ENCODE measurements at regions not wholly inside any gene's neighbourhood (a gene's known extent, or its start where the extent isn't known, plus 50 kb on each side); places are given as distances from the start of the nearest gene placed in this dataset.

DNA sequence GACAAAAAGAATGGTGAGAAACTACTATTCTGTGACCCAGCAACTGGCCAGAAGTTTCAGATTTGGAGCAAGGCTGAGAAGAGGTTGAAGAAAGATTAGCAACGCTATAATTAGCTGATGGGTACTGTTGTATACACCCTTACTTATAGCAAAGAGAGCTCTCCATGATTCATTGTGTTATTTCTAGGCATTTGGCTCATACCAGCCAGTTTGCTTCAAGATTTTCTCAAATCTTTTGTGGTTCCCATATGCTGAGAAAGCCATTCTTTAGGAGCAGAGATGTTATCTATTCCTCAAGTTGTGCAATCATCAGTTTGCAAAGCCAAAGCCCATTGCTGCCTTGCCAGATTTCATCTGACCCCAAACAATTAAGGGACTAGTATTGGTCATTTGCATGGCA, 179.4 kb downstream of the ETS1 start:
- DNase-seq (ENCODE audit: low spot score), result no peak

DNA sequence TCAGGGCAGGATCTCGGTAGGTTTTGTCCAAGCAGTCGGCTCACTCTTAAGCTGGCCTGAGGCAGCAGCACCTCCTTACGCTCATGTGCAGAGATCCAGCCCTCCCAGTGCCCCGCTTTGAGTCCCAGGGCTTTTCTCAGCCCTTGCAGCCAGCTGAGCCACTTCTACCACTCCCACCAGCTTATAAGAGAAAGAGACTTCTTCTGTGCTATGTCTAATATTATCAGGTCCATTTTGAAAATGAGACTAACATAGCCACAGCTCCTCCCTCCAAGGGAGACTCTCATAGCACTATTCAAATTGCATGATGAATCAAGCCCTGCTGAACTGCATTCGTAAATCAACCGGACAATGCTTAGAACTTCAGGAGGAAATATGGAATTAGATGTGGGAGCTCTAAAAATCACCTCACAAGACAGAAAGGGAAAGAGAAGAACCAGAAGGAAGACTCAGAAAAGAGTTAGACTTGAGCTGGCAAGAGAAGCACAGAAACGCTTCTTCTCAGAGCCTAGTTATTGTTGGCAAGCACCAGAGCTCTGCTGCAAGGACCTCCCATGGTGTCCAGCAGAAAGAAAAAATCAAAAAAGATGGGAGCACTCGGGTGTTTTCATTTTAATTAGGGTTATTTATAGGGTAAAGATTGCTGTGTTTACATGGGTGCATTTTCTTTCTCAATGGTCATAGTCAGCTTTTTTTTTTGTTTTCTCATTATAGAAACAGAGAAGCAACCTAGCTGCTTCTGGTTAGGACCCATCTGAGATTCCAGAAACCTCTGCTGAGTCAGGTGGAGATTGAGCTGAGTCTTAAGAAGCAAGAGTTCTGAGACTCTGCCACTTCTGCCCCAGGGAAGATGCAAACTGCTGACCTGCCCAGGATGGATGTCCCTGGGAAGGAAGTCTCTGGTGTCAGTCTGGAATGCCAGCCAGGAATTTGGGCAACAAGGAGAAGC, 181.4 kb downstream of the ETS1 start:
- DNase-seq (ENCODE audit: low spot score), result no peak

GRCh38 chr11:128405112-128405511, 182.2 kb downstream of the ETS1 start:
- DNase-seq (ENCODE audit: low spot score), result no peak

DNA sequence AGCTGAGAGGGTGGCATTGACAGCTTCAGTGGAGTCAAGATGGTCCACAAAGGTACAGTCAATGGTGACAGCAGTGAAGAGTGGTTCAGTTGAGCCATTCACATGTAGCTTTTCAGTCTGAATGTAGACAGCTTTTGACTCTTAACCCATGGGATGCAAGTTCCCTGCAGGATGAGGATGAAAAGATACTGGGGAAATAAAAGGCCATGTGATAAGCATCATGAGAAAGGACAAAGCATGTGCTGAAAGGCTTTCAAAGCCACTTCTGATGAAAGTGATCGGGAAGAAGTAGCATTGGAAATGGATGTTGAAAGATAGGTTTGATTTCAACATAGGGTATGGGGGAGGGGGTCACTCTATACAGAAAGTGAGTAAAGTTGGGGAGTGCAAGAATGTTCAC, 182.9 kb downstream of the ETS1 start:
- DNase-seq (ENCODE audit: low spot score), result no peak

DNA sequence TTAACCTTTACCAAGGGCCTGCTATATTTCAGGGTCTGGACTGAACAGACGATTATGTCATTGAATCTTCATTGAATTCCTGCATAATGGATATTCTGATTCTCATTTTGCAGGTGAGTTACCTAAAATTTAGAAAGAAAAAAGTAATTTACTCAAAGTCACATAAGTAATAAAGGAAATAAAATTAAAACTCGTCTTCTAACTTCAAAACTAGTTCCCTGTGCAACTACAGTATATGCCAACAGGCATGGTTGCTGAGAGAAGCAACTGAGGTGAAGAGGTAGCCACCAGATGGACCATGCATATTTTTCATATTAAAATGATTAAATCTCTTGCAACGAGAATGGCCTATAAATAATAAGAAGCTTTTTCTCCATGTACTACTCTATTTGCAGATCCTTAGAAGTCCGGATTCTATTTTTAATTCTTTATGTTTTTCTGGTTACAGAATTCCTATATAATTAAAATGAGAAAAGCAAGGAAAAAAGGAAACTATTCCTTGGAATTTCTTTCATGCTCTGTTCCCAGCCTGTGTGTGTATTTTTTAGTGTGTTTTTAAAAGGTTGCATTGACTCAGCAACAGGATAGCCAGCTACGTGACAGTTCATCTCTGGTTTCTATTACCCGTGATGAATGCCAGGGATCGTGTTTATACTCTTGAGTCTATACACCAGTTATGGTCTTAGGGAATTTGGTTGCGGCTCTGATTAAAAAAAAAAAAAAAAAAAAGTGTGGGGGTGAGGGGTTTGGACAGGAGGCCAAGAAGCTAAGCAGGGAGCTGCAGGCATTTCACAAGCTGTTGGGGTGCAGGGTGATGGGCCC, 186.8 kb downstream of the ETS1 start:
- no peak for DNase-seq (ENCODE audit: low spot score)

DNA sequence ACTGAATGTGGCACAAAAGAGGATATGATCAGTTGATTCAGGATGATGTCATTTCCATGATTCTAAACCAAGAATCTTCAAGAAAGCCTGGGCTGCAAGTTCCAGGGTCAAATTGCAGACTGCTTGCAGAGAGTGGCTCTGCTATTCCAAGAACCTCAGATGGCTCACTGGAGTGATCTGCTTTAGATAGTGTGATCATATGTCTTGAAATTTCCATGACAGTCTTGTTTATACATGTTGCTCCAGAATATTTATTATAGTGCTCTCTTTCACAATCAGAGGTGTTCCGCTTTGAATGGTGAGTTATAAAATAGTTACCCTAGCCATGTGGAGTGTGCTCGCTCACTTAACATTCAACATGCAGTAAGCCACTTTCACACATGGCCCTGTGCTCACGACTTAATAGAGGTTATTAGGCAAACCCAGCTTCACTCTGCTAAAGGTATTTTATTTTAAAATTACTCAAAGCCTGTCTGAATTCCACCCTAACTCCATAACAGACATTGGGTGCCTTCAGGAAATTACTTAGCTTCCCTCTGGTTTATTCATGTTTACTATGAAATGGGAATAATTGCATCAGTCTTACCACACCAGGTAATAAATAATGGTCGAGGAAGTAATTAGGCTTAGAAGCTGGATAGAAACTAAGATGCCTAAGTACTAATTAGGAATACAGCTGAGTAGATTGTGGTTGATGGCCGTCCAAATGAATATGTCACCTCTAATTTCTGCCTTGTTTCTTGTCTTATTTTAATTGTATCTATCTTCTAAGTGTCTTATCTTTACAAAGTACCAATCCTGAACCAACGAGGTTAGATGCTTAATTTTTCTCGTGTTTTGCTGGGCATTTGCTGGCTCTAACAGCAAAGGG, 187.9 kb downstream of the ETS1 start:
- no peak for DNase-seq (ENCODE audit: low spot score)

- DNase-seq (ENCODE audit: low spot score), result no peak
These were observed 188.7 kb downstream of the ETS1 start for GRCh38 chr11:128398517-128399250.

GRCh38 chr11:128397362-128397761, 190.0 kb downstream of the ETS1 start:
- no peak for DNase-seq (ENCODE audit: low spot score)

DNA sequence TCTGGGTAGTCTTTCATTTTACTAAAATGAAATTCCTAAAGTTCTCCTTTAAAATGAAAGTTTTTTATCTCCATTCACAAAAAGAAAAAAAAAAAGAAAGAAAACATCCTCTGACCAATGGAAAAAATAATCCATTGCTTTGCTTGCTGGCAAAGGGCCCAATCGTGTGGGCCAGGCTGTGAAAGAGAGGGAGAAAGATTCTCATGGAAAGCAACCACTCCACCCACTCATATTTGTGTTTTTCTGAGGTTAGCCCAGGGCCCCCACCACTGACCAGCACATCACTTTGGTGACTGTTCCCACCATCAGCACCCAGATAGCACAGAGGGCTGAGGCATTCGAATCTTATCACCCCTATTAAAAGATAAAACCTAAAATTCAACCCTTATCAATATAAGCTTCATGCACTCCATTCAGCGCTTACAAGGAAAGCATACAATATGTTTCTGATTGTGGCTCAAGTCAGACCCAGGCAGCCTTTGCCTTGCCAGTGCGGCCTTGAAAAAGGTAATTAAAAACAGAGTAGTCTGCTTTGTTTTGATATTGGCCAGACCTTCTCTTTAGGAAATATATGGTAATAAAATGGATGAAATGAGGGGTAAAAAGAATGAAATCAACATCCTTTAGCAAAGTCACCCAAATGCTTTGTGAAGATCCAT, 192.8 kb downstream of the ETS1 start:
- no peak for DNase-seq (ENCODE audit: low spot score)

- no peak for DNase-seq (ENCODE audit: low spot score)
These were observed 195.1 kb downstream of the ETS1 start for GRCh38 chr11:128392259-128392658.

DNA sequence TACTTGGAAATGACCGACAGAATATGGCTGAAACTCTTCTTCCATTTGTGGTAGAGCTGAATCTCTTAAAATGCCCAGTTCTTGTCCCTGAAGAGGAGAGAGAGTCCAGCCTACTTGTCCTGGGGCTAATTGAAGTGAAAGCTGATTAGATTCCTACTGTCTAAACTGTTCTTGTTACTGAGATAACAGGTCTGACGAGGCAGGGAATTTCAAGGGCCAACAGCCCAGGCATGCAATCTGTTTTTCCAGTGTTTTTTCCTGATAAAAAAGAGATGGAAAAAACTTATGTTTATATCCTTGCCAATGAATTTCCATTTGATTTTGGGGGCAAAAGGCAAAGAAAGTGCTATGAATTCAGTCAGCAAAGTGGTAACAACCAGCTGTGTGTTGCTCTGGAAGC, 195.5 kb downstream of the ETS1 start:
- DNase-seq (ENCODE audit: low spot score), result no peak

DNA sequence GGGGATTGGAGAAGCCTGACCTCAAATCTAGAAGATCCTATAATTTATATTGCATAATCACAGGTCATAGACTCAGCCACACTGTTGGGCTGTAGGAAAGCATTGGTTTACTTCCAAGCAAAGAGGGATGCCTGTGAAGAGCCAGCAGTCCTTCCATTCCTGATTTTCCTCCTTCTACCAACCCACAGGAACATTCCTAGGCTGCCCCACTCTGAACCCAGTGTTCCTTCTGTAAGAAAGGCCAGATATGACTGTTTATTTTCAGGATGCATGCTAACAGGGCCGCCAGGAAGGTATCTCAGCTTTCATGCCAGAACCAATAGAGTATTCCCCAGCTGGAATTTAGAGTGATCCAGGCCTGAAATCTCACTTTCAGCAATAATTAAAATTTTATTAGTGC, 197.1 kb downstream of the ETS1 start:
- DNase-seq (ENCODE audit: low spot score), result no peak

- DNase-seq (ENCODE audit: low spot score), result no peak
These were observed 197.8 kb downstream of the ETS1 start for GRCh38 chr11:128389461-128389976.

- no peak for DNase-seq (ENCODE audit: low spot score)
These were observed 199.0 kb downstream of the ETS1 start for GRCh38 chr11:128388206-128388815.

GRCh38 chr11:128379587-128380580, 207.5 kb downstream of the ETS1 start:
- DNase-seq (ENCODE audit: low spot score), result no peak

- DNase-seq (ENCODE audit: low spot score), result no peak
These were observed 211.4 kb downstream of the ETS1 start for GRCh38 chr11:128375961-128376360.

DNA sequence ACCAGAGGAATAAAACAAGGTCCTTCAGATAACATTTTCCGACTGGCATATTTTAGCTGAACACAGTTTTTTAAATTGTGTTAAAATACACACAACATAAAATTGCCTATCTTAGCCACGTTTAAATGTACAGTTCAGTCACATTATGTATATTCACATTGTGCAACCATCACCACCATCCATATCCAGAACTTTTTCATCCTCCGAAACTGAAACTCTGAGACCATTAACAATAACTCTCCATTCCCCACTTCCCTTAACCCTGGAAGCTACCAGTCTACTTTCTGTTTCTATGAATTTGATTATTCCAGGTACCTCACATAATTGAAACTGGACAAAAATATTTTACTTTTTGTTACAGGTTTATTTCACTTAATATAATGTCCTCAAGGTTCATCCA, 213.3 kb downstream of the ETS1 start:
- DNase-seq (ENCODE audit: low spot score), result no peak

GRCh38 chr11:128372977-128373376, 214.4 kb downstream of the ETS1 start:
- DNase-seq (ENCODE audit: low spot score), result no peak

GRCh38 chr11:128367573-128367972, 219.8 kb downstream of the ETS1 start:
- no peak for DNase-seq (ENCODE audit: low spot score)
